HEK293T (cell line): ENCODE measurements at regions not wholly inside any gene's neighbourhood (a gene's known extent, or its start where the extent isn't known, plus 50 kb on each side); places are given as distances from the start of the nearest gene placed in this dataset.

ENCODE experiments used
- ARNT ChIP-seq: fragments of 450-650 bp; IDR thresholded peaks from 2 replicates; pipeline ENCODE4 v1.6.1; 2017; ENCODE audit warnings: mild to moderate bottlenecking
- BHLHE40 ChIP-seq: fragments of 450-650 bp; IDR thresholded peaks from 2 replicates; pipeline ENCODE4 v1.6.1; 2016; ENCODE audit warnings: mild to moderate bottlenecking, moderate library complexity, borderline replicate concordance
- CTBP1 ChIP-seq: fragments of 450-650 bp; IDR thresholded peaks from 2 replicates; pipeline ENCODE4 v1.6.1; 2016; ENCODE audit warnings: borderline replicate concordance
- ELF4 ChIP-seq: fragments of 450-650 bp; IDR thresholded peaks from 2 replicates; pipeline ENCODE4 v1.6.1; 2017; ENCODE audit warnings: antibody characterized with exemption
- FOXA1 ChIP-seq: fragments of 450-650 bp; IDR thresholded peaks from 2 replicates; pipeline ENCODE4 v1.6.1; 2016; ENCODE audit warnings: mild to moderate bottlenecking
- FOXK2 ChIP-seq: fragments of 450-650 bp; IDR thresholded peaks from 2 replicates; pipeline ENCODE4 v1.6.1; 2016; ENCODE audit warnings: mild to moderate bottlenecking
- FOXM1 ChIP-seq: fragments of 450-650 bp; IDR thresholded peaks from 2 replicates; pipeline ENCODE4 v1.6.1; 2017; ENCODE audit warnings: mild to moderate bottlenecking, borderline replicate concordance
- LEF1 ChIP-seq: fragments of 450-650 bp; IDR thresholded peaks from 2 replicates; pipeline ENCODE4 v1.6.1; 2017; ENCODE audit warnings: mild to moderate bottlenecking, borderline replicate concordance
- SP1 ChIP-seq: fragments of 450-650 bp; IDR thresholded peaks from 2 replicates; pipeline ENCODE4 v1.6.1; 2017
- SUZ12 ChIP-seq: fragments of 450-650 bp; IDR thresholded peaks from 2 replicates; pipeline ENCODE4 v1.6.1; 2016; ENCODE audit warnings: mild to moderate bottlenecking
- TARDBP ChIP-seq: fragments of 450-650 bp; IDR thresholded peaks from 2 replicates; pipeline ENCODE4 v1.6.1; 2016
- ZNF384 ChIP-seq: fragments of 450-650 bp; IDR thresholded peaks from 2 replicates; pipeline ENCODE4 v1.6.1; 2016

- TF ChIP-seq FOXM1 = no peak
- no peak for TF ChIP-seq ELF4
- TF ChIP-seq TARDBP = no peak
- no peak for TF ChIP-seq SP1
- TF ChIP-seq FOXK2 = no peak
- TF ChIP-seq ZNF384 = no peak
- TF ChIP-seq FOXA1 = no peak
- no peak for TF ChIP-seq LEF1
- no peak for TF ChIP-seq SUZ12
- TF ChIP-seq ARNT = no peak
- no peak for TF ChIP-seq BHLHE40
- TF ChIP-seq CTBP1 = no peak
Measured at GRCh38 chr12:97047361-97047760, 140.3 kb downstream of the NEDD1 start.
